ENCODE measurements at regions not wholly inside any gene's neighbourhood (a gene's known extent, or its start where the extent isn't known, plus 50 kb on each side); places are given as distances from the start of the nearest gene placed in this dataset.
A peak's percentile ranks its signal among the peaks of the same experiment; 100 is the strongest.

DNA sequence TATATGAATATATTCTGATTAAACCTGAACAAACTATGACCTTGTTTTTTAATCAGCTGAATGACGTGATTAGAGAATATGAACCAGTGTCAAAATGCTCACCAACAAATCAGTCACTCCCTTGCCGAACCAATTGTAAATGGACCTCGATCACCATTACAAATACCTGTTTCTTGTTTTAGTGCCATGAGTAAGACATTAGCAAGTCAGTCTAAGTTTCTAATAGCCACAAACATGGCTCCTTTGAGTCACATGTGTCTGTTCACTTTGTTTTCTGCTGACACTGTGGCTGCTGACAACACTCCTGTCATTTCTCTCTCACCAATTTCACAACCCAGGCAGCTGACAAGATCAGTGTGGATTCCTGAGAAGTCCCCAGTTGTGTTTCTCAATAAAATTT, 286.2 kb upstream of the MDGA2 start:
- Histone ChIP-seq H3K4me2 (ENCODE audit: low read length) (no peak overlapping the region), H3K27ac (ENCODE audit: low read length) (no peak overlapping the region), H3K9me2 (replicated peaks; ENCODE audit: low read length) (no peaks in the 10 kb centered on the region), H3K4me3 (ENCODE audit: low read length) (no peak overlapping the region), H3K27me3 (ENCODE audit: low read length) (no peaks in the 10 kb centered on the region), H3K9me3 (ENCODE audit: low read length) (no peaks in the 10 kb centered on the region), H3K79me2 (ENCODE audit: low read length) (no peaks in the 10 kb centered on the region), H2AFZ (ENCODE audit: low read length) (peak overlapping the region; percentile 22), H3K9ac (ENCODE audit: low read length) (no peak overlapping the region), H4K20me1 (ENCODE audit: low read length) (no peaks in the 10 kb centered on the region), H3F3A (ENCODE audit: low read length, unreplicated experiment) (no peaks in the 10 kb centered on the region), H3K36me3 (ENCODE audit: low read depth, low read length) (no peaks in the 10 kb centered on the region), H3K4me1 (ENCODE audit: insufficient read depth, low read length) (peaks cover 40% of the 10 kb centered on the region)
- DNase-seq (peak; percentile 49), ATAC-seq (peak; percentile 7; the same call in 1 of the 2 replicates)
- CTCF ChIA-PET, result no interaction called here
- BruUV-seq (replicated peaks), result no TSS peak
- POLR2A ChIA-PET (ENCODE audit: unreplicated experiment), result no interaction called here
- intact Hi-C loops (cut with micrococcal nuclease), result no loop called here
- TF ChIP-seq EZH2 (IDR thresholded peaks at IDR 0.05; ENCODE audit: low read length, unreplicated experiment), result no peak
- TF ChIP-seq, protein P1, sequence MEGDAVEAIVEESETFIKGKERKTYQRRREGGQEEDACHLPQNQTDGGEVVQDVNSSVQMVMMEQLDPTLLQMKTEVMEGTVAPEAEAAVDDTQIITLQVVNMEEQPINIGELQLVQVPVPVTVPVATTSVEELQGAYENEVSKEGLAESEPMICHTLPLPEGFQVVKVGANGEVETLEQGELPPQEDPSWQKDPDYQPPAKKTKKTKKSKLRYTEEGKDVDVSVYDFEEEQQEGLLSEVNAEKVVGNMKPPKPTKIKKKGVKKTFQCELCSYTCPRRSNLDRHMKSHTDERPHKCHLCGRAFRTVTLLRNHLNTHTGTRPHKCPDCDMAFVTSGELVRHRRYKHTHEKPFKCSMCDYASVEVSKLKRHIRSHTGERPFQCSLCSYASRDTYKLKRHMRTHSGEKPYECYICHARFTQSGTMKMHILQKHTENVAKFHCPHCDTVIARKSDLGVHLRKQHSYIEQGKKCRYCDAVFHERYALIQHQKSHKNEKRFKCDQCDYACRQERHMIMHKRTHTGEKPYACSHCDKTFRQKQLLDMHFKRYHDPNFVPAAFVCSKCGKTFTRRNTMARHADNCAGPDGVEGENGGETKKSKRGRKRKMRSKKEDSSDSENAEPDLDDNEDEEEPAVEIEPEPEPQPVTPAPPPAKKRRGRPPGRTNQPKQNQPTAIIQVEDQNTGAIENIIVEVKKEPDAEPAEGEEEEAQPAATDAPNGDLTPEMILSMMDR (conservative IDR thresholded peaks at IDR 0.05; ENCODE audit: low read depth, low read length), result no peak
- TF ChIP-seq EZH2phosphoT487 (IDR thresholded peaks at IDR 0.05; ENCODE audit: borderline replicate concordance, low read length), result no peak

GRCh38 chr14:47959740-47960139, 284.3 kb upstream of the MDGA2 start:
- Histone ChIP-seq H3K27me3 (ENCODE audit: low read length) (no peaks in the 10 kb centered on the region), H3K9ac (ENCODE audit: low read length) (no peak overlapping the region), H3K4me2 (ENCODE audit: low read length) (peak overlapping the region; percentile 39), H3F3A (ENCODE audit: low read length, unreplicated experiment) (no peaks in the 10 kb centered on the region), H3K79me2 (ENCODE audit: low read length) (no peaks in the 10 kb centered on the region), H3K9me3 (ENCODE audit: low read length) (no peaks in the 10 kb centered on the region), H3K4me1 (ENCODE audit: insufficient read depth, low read length) (peaks cover 40% of the 10 kb centered on the region), H3K27ac (ENCODE audit: low read length) (peak overlapping the region; percentile 49), H4K20me1 (ENCODE audit: low read length) (no peaks in the 10 kb centered on the region), H3K9me2 (replicated peaks; ENCODE audit: low read length) (no peaks in the 10 kb centered on the region), H2AFZ (ENCODE audit: low read length) (peak overlapping the region; percentile 1; the same call in 1 of the 2 replicates), H3K36me3 (ENCODE audit: low read depth, low read length) (no peaks in the 10 kb centered on the region), H3K4me3 (ENCODE audit: low read length) (peak overlapping the region; percentile 4; the same call in 1 of the 2 replicates)
- ChIA-PET POLR2A (ENCODE audit: unreplicated experiment) (no interaction called here), CTCF (no interaction called here)
- intact Hi-C loops (cut with micrococcal nuclease), result no loop called here
- TF ChIP-seq, protein P1 (conservative IDR thresholded peaks at IDR 0.05; ENCODE audit: low read depth, low read length), result no peak
- TF ChIP-seq EZH2 (IDR thresholded peaks at IDR 0.05; ENCODE audit: low read length, unreplicated experiment) (no peak), EZH2phosphoT487 (IDR thresholded peaks at IDR 0.05; ENCODE audit: borderline replicate concordance, low read length) (no peak)
- peak; percentile 97 for ATAC-seq
- BruUV-seq (replicated peaks), result no TSS peak
- DNase-seq, result peak; percentile 77

DNA sequence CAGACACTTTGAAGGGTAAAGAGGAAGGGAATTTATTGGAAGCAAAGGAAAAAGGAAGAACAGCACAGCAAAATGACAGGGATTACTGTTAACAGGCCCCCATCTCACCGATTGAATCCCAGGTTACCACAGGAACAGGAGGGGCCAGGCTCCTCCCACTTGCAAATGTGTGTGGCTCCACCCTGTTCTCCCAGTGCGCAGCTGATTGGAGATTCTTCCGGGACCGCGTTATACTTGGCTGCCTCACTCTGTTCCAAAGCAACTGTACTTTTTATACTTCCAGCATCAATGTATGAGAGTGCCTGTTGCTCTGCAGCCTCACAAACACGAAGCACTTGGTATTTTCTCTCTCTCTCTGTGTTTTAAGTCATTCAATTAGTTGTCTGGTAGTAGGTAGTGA, 273.6 kb upstream of the MDGA2 start:
- intact Hi-C loops (cut with micrococcal nuclease), result no loop called here
- Histone ChIP-seq H2AFZ (ENCODE audit: low read length) (peak overlapping the region; percentile 62), H3K9me2 (replicated peaks; ENCODE audit: low read length) (no peaks in the 10 kb centered on the region; the same call in 1 of the 2 replicates), H3K79me2 (ENCODE audit: low read length) (no peaks in the 10 kb centered on the region), H4K20me1 (ENCODE audit: low read length) (no peaks in the 10 kb centered on the region), H3K4me2 (ENCODE audit: low read length) (peak overlapping the region; percentile 15), H3K36me3 (ENCODE audit: low read depth, low read length) (no peaks in the 10 kb centered on the region), H3K4me1 (ENCODE audit: insufficient read depth, low read length) (no peaks in the 10 kb centered on the region), H3K9me3 (ENCODE audit: low read length) (no peaks in the 10 kb centered on the region), H3K27ac (ENCODE audit: low read length) (no peak overlapping the region), H3F3A (ENCODE audit: low read length, unreplicated experiment) (no peaks in the 10 kb centered on the region), H3K27me3 (ENCODE audit: low read length) (no peaks in the 10 kb centered on the region), H3K9ac (ENCODE audit: low read length) (no peak overlapping the region), H3K4me3 (ENCODE audit: low read length) (no peak overlapping the region)
- TF ChIP-seq EZH2phosphoT487 (IDR thresholded peaks at IDR 0.05; ENCODE audit: borderline replicate concordance, low read length) (no peak), EZH2 (IDR thresholded peaks at IDR 0.05; ENCODE audit: low read length, unreplicated experiment) (no peak)
- TF ChIP-seq, protein P1 (conservative IDR thresholded peaks at IDR 0.05; ENCODE audit: low read depth, low read length), result no peak
- ATAC-seq, result peak; percentile 45; the same call in 1 of the 2 replicates
- no peak for DNase-seq
- BruUV-seq (replicated peaks), result no TSS peak
- POLR2A ChIA-PET (ENCODE audit: unreplicated experiment), result no interaction called here
- CTCF ChIA-PET, result no interaction called here
